Femur (tissue), 1 donor: ENCODE measurements at regions not wholly inside any gene's neighbourhood (a gene's known extent, or its start where the extent isn't known, plus 50 kb on each side); places are given as distances from the start of the nearest gene placed in this dataset.
"Not testable (repeated sequence)": the region's sequence is repeated elsewhere in the genome, so short reads cannot be mapped to it uniquely, and the experiment has no call there.

Experiments
- DNase-seq: peaks from one replicate; pipeline ENCODE4 v3.0.0-alpha.2; 2017

- no peak for DNase-seq
Observed at GRCh38 chr14:87305345-87305744, 687.6 kb downstream of the GALC start.

- no peak for DNase-seq
Observed at GRCh38 chr14:87304404-87304803, 688.6 kb downstream of the GALC start.

GRCh38 chr14:87286826-87287225, 706.2 kb downstream of the GALC start:
- DNase-seq: no peak

- no peak for DNase-seq
Observed at GRCh38 chr14:87286191-87286590, 706.8 kb downstream of the GALC start.

- no peak for DNase-seq
Observed at GRCh38 chr14:87285506-87285905, 707.5 kb downstream of the GALC start.

GRCh38 chr14:87283547-87283946, 709.4 kb downstream of the GALC start:
- no peak for DNase-seq

- no peak for DNase-seq
Observed at GRCh38 chr14:87282266-87282665, 710.7 kb downstream of the GALC start.

- DNase-seq: no peak
Observed at GRCh38 chr14:87278415-87278814, 714.6 kb downstream of the GALC start.

- DNase-seq: no peak
Observed at GRCh38 chr14:87271331-87271730, 721.7 kb downstream of the GALC start.

GRCh38 chr14:87268997-87269396, 724.0 kb downstream of the GALC start:
- no peak for DNase-seq

GRCh38 chr14:87264796-87265195, 728.2 kb downstream of the GALC start:
- no peak for DNase-seq

GRCh38 chr14:87264272-87264785, 728.7 kb downstream of the GALC start:
- no peak for DNase-seq

GRCh38 chr14:87261621-87262020, 731.4 kb downstream of the GALC start:
- DNase-seq: no peak

GRCh38 chr14:87260460-87260859, 732.5 kb downstream of the GALC start:
- no peak for DNase-seq

GRCh38 chr14:87257421-87257820, 735.6 kb downstream of the GALC start:
- DNase-seq: no peak

- DNase-seq: no peak
Observed at GRCh38 chr14:87255058-87255457, 737.9 kb downstream of the GALC start.

GRCh38 chr14:87254331-87254874, 738.6 kb downstream of the GALC start:
- DNase-seq: no peak

- DNase-seq: not testable (repeated sequence)
Observed at GRCh38 chr14:87253791-87254190, 739.2 kb downstream of the GALC start.

- DNase-seq: no peak
Observed at GRCh38 chr14:87252103-87252502, 740.9 kb downstream of the GALC start.

GRCh38 chr14:87251011-87251410, 742.0 kb downstream of the GALC start:
- no peak for DNase-seq

GRCh38 chr14:87241018-87241768, 751.8 kb downstream of the GALC start:
- DNase-seq: no peak

- not testable (repeated sequence) for DNase-seq
Observed at GRCh38 chr14:87240319-87240718, 752.7 kb downstream of the GALC start.

- DNase-seq: no peak
Observed at GRCh38 chr14:87233806-87234384, 759.1 kb downstream of the GALC start.

GRCh38 chr14:87233266-87233665, 759.7 kb downstream of the GALC start:
- DNase-seq: no peak
